ENCODE measurements at regions not wholly inside any gene's neighbourhood (a gene's known extent, or its start where the extent isn't known, plus 50 kb on each side); places are given as distances from the start of the nearest gene placed in this dataset.

DNA sequence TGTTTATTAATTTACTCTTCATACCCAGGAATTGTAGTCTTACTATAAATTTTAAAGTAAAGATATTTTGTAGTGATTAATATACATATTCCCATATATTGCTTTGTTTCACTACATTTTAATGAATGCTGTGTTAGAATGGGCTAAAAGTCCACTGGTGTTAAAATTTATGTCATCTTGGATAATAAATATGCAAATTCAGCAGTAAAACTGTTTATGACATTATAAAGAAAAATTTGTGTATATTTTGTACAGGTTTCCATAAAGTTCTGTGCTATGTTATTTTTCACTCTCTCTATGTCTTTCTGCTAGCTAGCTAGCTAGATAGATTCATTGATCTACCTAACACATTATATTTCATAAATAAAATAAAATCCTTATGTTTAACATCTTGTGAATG is 1071.2 kb downstream of the FAT4 start:
- Histone ChIP-seq H3K27ac (no peak overlapping the region), H3K4me3 (no peak overlapping the region), H3K4me1 (no peaks in the 10 kb centered on the region), H3K9me3 (no peaks in the 10 kb centered on the region), H3K36me3 (no peaks in the 10 kb centered on the region), H3K27me3 (no peaks in the 10 kb centered on the region)
- DNase-seq (no peak), ATAC-seq (ENCODE audit: low FRiP score in 2 of 2) (no peak)
- TF ChIP-seq POLR2AphosphoS5 (IDR thresholded peaks at IDR 0.05): no peak
- TF ChIP-seq, protein P1, sequence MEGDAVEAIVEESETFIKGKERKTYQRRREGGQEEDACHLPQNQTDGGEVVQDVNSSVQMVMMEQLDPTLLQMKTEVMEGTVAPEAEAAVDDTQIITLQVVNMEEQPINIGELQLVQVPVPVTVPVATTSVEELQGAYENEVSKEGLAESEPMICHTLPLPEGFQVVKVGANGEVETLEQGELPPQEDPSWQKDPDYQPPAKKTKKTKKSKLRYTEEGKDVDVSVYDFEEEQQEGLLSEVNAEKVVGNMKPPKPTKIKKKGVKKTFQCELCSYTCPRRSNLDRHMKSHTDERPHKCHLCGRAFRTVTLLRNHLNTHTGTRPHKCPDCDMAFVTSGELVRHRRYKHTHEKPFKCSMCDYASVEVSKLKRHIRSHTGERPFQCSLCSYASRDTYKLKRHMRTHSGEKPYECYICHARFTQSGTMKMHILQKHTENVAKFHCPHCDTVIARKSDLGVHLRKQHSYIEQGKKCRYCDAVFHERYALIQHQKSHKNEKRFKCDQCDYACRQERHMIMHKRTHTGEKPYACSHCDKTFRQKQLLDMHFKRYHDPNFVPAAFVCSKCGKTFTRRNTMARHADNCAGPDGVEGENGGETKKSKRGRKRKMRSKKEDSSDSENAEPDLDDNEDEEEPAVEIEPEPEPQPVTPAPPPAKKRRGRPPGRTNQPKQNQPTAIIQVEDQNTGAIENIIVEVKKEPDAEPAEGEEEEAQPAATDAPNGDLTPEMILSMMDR (IDR thresholded peaks at IDR 0.05): no peak
- no peak for TF ChIP-seq POLR2A (IDR thresholded peaks at IDR 0.05)
- TF ChIP-seq EP300 (IDR thresholded peaks at IDR 0.05): no peak

DNA sequence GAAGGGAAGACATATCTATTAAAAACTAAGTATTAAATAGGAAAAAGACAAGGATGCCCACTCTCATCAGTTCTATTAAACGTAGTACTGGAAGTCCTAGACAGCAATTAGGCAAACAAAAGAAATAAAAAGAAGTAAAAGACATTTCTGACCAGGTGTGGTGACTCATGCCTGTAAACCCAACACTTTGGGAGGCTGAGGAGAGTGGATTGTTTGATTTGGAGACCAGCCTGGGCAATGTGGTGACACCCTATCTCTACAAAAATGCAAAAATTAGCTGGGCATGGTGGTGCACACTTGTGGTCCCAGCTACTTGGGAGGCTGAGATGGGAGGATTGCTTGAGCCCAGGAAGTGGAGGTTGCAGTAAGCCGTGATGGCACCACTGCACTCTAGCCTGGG is 1071.8 kb downstream of the FAT4 start:
- Histone ChIP-seq H3K4me3 (no peak overlapping the region), H3K27ac (no peak overlapping the region), H3K27me3 (no peaks in the 10 kb centered on the region), H3K4me1 (no peaks in the 10 kb centered on the region), H3K9me3 (no peaks in the 10 kb centered on the region), H3K36me3 (no peaks in the 10 kb centered on the region)
- TF ChIP-seq POLR2AphosphoS5 (IDR thresholded peaks at IDR 0.05) (no peak), EP300 (IDR thresholded peaks at IDR 0.05) (no peak), POLR2A (IDR thresholded peaks at IDR 0.05) (no peak)
- TF ChIP-seq, protein P1 (IDR thresholded peaks at IDR 0.05): no peak
- ATAC-seq (ENCODE audit: low FRiP score in 2 of 2): no peak
- WGBS, 2 donors: 68 to 73% methylated on average over 2 of the region's 2 CpGs
- DNase-seq: no peak

DNA sequence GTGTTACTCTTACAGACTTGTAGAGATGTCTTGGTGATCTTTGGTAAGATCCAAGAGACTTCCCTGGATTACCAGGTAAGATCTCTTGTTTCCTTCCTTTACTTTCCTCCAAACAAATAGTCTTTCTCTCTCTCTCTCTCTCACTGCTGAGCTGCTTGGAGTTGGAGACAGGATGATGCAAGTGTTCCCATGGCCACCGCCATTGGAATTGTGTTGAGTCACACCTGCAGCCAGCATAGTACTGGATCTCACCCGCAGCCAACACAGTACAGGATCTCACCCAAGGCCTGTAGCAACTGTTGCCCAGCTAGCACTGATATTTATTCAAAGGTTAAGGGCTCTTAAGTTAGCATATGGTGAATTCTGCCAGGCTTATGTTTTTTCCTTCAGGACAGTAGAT is 1080.9 kb downstream of the FAT4 start:
- Histone ChIP-seq H3K27me3 (no peaks in the 10 kb centered on the region), H3K27ac (no peak overlapping the region), H3K36me3 (no peaks in the 10 kb centered on the region), H3K9me3 (no peaks in the 10 kb centered on the region), H3K4me3 (no peak overlapping the region), H3K4me1 (no peaks in the 10 kb centered on the region)
- 85 to 86% methylated on average over 2 of the region's 2 CpGs for WGBS, 2 donors
- ATAC-seq (ENCODE audit: low FRiP score in 2 of 2): no peak
- DNase-seq: no peak
- TF ChIP-seq, protein P1 (IDR thresholded peaks at IDR 0.05): no peak
- no peak for TF ChIP-seq POLR2A (IDR thresholded peaks at IDR 0.05)
- TF ChIP-seq POLR2AphosphoS5 (IDR thresholded peaks at IDR 0.05): no peak
- no peak for TF ChIP-seq EP300 (IDR thresholded peaks at IDR 0.05)

DNA sequence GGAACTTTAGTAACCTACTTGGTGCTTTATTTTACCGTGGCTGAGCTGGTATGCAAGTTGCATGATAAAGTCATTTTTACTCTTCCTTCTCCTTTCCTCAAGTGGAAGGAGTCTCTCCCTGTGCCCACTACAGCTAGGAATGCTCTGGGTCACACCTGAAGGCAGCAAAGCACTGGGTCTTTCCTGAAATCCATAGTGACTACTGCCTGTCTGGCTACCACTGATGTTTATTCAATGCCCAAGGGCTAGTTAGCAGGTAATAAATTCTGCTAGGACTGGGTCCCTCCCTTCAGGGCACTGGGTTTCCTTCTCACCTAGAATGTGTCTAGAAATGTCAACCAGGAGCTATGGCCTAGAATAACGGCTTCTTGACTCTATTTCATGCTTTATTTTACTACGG is 1081.4 kb downstream of the FAT4 start:
- no peak for ATAC-seq (ENCODE audit: low FRiP score in 2 of 2)
- H3K27ac ChIP-seq: no peak overlapping the region

DNA sequence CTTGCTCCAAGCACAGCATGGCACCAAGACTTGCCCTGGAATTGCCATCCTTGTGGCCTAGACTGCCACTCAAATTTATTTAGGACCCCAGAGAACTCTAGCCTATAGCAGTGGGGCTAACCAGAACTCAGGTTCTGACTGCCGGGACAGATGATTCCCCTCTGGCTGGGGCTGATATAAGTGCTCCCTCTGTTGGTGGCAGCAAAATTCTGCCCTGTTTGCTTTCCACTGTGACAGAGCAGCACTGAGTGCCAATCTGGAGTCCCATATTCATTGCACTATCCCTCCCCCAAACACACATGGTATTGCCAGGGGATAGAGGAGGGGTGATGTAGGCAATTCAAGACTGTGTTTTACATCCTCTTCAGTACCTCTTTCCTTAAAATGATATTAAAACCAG is 1081.9 kb downstream of the FAT4 start:
- Histone ChIP-seq H3K4me1 (no peaks in the 10 kb centered on the region), H3K9me3 (no peaks in the 10 kb centered on the region), H3K27me3 (no peaks in the 10 kb centered on the region), H3K36me3 (no peaks in the 10 kb centered on the region), H3K27ac (no peak overlapping the region), H3K4me3 (no peak overlapping the region)
- TF ChIP-seq, protein P1 (IDR thresholded peaks at IDR 0.05): no peak
- no peak for ATAC-seq (ENCODE audit: low FRiP score in 2 of 2)
- WGBS, 2 donors: 100% methylated on average over 1 of the region's 1 CpG; no CpG with 5 or more reads in 1 of the 2 donors
- DNase-seq: no peak

More for the DNA sequence above, 1081.4 kb downstream of the FAT4 start:
- Histone ChIP-seq H3K9me3 (no peaks in the 10 kb centered on the region), H3K4me3 (no peak overlapping the region), H3K36me3 (no peaks in the 10 kb centered on the region), H3K27me3 (no peaks in the 10 kb centered on the region), H3K4me1 (no peaks in the 10 kb centered on the region)
- TF ChIP-seq POLR2AphosphoS5 (IDR thresholded peaks at IDR 0.05): no peak
- TF ChIP-seq EP300 (IDR thresholded peaks at IDR 0.05): no peak
- TF ChIP-seq, protein P1 (IDR thresholded peaks at IDR 0.05): no peak
- no peak for TF ChIP-seq POLR2A (IDR thresholded peaks at IDR 0.05)
- WGBS, 2 donors: 93 to 97% methylated on average over 3 of the region's 3 CpGs
- DNase-seq: no peak
